Keratinocyte (primary cell): ENCODE measurements at regions not wholly inside any gene's neighbourhood (a gene's known extent, or its start where the extent isn't known, plus 50 kb on each side); places are given as distances from the start of the nearest gene placed in this dataset.

ENCODE experiments used
- DNase-seq: peaks from one replicate; pipeline ENCODE4 v3.0.0-alpha.2; 2011; ENCODE audit warnings: low read depth, missing footprints, low spot score
- FAIRE-seq: peaks from 2 replicates; lab custom pipeline; 2011; peaks lifted over from hg19 to GRCh38; lab: Jason Lieb, UNC
- H2AFZ ChIP-seq: 2 replicates; pipeline ENCODE4 v1.6.0; 2012; ENCODE audit warnings: low read length, control low read depth, inconsistent platforms; ENCODE audit not compliant: control insufficient read depth
- H3K27ac ChIP-seq: 2 replicates; pipeline ENCODE4 v1.5.1; 2011; ENCODE audit warnings: low read length; ENCODE audit not compliant: control insufficient read depth, insufficient read depth
- H3K27me3 ChIP-seq: 3 replicates; pipeline ENCODE4 v1.6.0; 2011; ENCODE audit warnings: low read length; ENCODE audit not compliant: control insufficient read depth, insufficient read depth; ENCODE audit errors: extremely low read depth
- H3K36me3 ChIP-seq, 2 experiments: 2 replicates in 1 of 2; 3 replicates in 1 of 2; pipeline ENCODE4 v1.5.1; 2011; ENCODE audit warnings: low read length in 2 of 2, mild to moderate bottlenecking in 1 of 2; ENCODE audit not compliant: control insufficient read depth in 2 of 2, insufficient read depth in 2 of 2; ENCODE audit errors: extremely low read depth in 1 of 2
- H3K4me1 ChIP-seq: 3 replicates; pipeline ENCODE4 v1.5.1; 2011; ENCODE audit warnings: low read length; ENCODE audit not compliant: control insufficient read depth, insufficient read depth; ENCODE audit errors: extremely low read depth
- H3K4me2 ChIP-seq: 3 replicates; pipeline ENCODE4 v1.6.0; 2011; ENCODE audit warnings: low read depth, low read length; ENCODE audit not compliant: control insufficient read depth, insufficient read depth; ENCODE audit errors: extremely low read depth
- H3K4me3 ChIP-seq, 3 experiments: fragments of 200-600 bp in 1 of 3; sonication (generic) in 1 of 3; 2 replicates in 2 of 3; 3 replicates in 1 of 3; pipeline ENCODE4 v1.5.1; 2011 to 2016; ENCODE audit warnings: low read length in 3 of 3, mild to moderate bottlenecking in 3 of 3, control low read depth in 2 of 3, inconsistent platforms in 1 of 3, low read depth in 1 of 3, mixed read lengths in 1 of 3, mixed run types in 1 of 3, moderate library complexity in 1 of 3; ENCODE audit not compliant: control insufficient read depth in 2 of 3, insufficient read depth in 2 of 3; ENCODE audit errors: extremely low read depth in 1 of 3
- H3K79me2 ChIP-seq: 2 replicates; pipeline ENCODE4 v1.6.0; 2012; ENCODE audit warnings: low read length; ENCODE audit not compliant: control insufficient read depth, insufficient read depth
- H3K9ac ChIP-seq: 3 replicates; pipeline ENCODE4 v1.6.0; 2011; ENCODE audit warnings: low read length; ENCODE audit not compliant: control insufficient read depth, insufficient read depth; ENCODE audit errors: extremely low read depth
- H3K9me1 ChIP-seq: 3 replicates; pipeline ENCODE4 v1.6.0; 2011; ENCODE audit warnings: low read length; ENCODE audit not compliant: control insufficient read depth, insufficient read depth; ENCODE audit errors: extremely low read depth
- H3K9me3 ChIP-seq: 2 replicates; pipeline ENCODE4 v1.5.1; 2012; ENCODE audit warnings: low read depth, low read length; ENCODE audit not compliant: control insufficient read depth
- H4K20me1 ChIP-seq: 3 replicates; pipeline ENCODE4 v1.6.0; 2011; ENCODE audit warnings: low read length; ENCODE audit not compliant: control insufficient read depth, insufficient read depth; ENCODE audit errors: extremely low read depth
- CTCF ChIP-seq, 3 experiments: IDR thresholded peaks in 1 of 3; conservative IDR thresholded peaks in 1 of 3; optimal IDR thresholded peaks in 1 of 3; 2 replicates in 2 of 3; 3 replicates in 1 of 3; pipeline versions ENCODE3 to v1.5.1; 2011; ENCODE audit warnings: low read length in 3 of 3, mild to moderate bottlenecking in 3 of 3, moderate library complexity in 2 of 3, control low read depth in 1 of 3, inconsistent platforms in 1 of 3; ENCODE audit not compliant: insufficient read depth in 2 of 3; ENCODE audit errors: extremely low read depth in 1 of 3
- EZH2 ChIP-seq: IDR thresholded peaks from one replicate; pipeline ENCODE4 v1.6.1; 2012; ENCODE audit warnings: inconsistent platforms, mild to moderate bottlenecking, low read length, moderate library complexity
- dilution Hi-C: fragments of 300-500 bp; cut with MboI; formaldehyde crosslinking; loops from one replicate; pipeline ENCODE4 v1.7.0; 2020; ENCODE audit warnings: low sequenced_read_pairs; ENCODE audit not compliant: extremely low pct_ligation_motif_present

- Histone ChIP-seq H3K4me2 (no peak overlapping the region), H3K9me1 (no peaks in the 10 kb centered on the region), H3K9ac (no peak overlapping the region), H3K9me3 (no peaks in the 10 kb centered on the region), H4K20me1 (no peaks in the 10 kb centered on the region), H3K79me2 (no peaks in the 10 kb centered on the region), H3K27me3 (no peaks in the 10 kb centered on the region), H3K27ac (no peak overlapping the region), H2AFZ (no peak overlapping the region), H3K4me3 (no peak overlapping the region), H3K36me3 (no peaks in the 10 kb centered on the region), H3K4me1 (no peaks in the 10 kb centered on the region)
- no peak for DNase-seq
- no peak for FAIRE-seq
- dilution Hi-C loops = no loop called here
- TF ChIP-seq CTCF (optimal IDR thresholded peaks at IDR 0.05 in 1 of 3, IDR thresholded peaks at IDR 0.05 in 1 of 3, conservative IDR thresholded peaks at IDR 0.05 in 1 of 3; ENCODE audit: extremely low read depth in 1 of 3, insufficient read depth in 2 of 3, low read length in 3 of 3) = no peak
These were observed 469.3 kb downstream of the TOX3 start for GRCh38 chr16:52077607-52078006.

GRCh38 chr16:52076801-52077201 is 470.1 kb downstream of the TOX3 start:
- FAIRE-seq (no peak), DNase-seq (no peak)
- Histone ChIP-seq H3K27me3 (no peaks in the 10 kb centered on the region), H3K9me1 (no peaks in the 10 kb centered on the region), H2AFZ (no peak overlapping the region), H3K4me2 (no peak overlapping the region), H3K9ac (no peak overlapping the region), H3K4me3 (no peak overlapping the region), H3K36me3 (no peaks in the 10 kb centered on the region), H3K79me2 (no peaks in the 10 kb centered on the region), H3K4me1 (no peaks in the 10 kb centered on the region), H3K9me3 (no peaks in the 10 kb centered on the region), H3K27ac (no peak overlapping the region), H4K20me1 (no peaks in the 10 kb centered on the region)
- dilution Hi-C loops = no loop called here
- no peak for TF ChIP-seq CTCF (optimal IDR thresholded peaks at IDR 0.05 in 1 of 3, IDR thresholded peaks at IDR 0.05 in 1 of 3, conservative IDR thresholded peaks at IDR 0.05 in 1 of 3; ENCODE audit: extremely low read depth in 1 of 3, insufficient read depth in 2 of 3, low read length in 3 of 3)
- TF ChIP-seq EZH2 = no peak
